Neural cell (in vitro differentiated cells): ENCODE measurements at regions not wholly inside any gene's neighbourhood (a gene's known extent, or its start where the extent isn't known, plus 50 kb on each side); places are given as distances from the start of the nearest gene placed in this dataset.

Experiments used
- H2AFZ ChIP-seq: fragments of 200-600, 300-800 bp; sonication (generic), shearing (Covaris generic); 2 replicates; pipeline ENCODE4 v1.6.0; 2014; ENCODE audit warnings: low read depth, mild to moderate bottlenecking, antibody characterized with exemption, low read length, moderate library complexity
- H3F3A ChIP-seq: fragments of 200-600 bp; shearing (Covaris generic); 2 replicates; pipeline ENCODE4 v1.6.1; 2016; ENCODE audit warnings: mild to moderate bottlenecking, moderate library complexity, mixed read lengths, antibody characterized with exemption, low read length; ENCODE audit not compliant: insufficient read depth, poor library complexity, severe bottlenecking
- H3K27ac ChIP-seq: fragments of 200-600, 300-800 bp; sonication (generic), shearing (Covaris generic); 2 replicates; pipeline ENCODE4 v1.5.1; 2014; ENCODE audit warnings: mild to moderate bottlenecking, low read length, moderate library complexity
- H3K27me3 ChIP-seq: fragments of 300-800, 200-600 bp; sonication (generic), shearing (Covaris generic); 2 replicates; pipeline ENCODE4 v1.6.0; 2014; ENCODE audit warnings: mild to moderate bottlenecking, low read depth, low read length, moderate library complexity; ENCODE audit not compliant: insufficient read depth
- H3K36me3 ChIP-seq: fragments of 300-800, 200-600 bp; sonication (generic), shearing (Covaris generic); 2 replicates; pipeline ENCODE4 v1.5.1; 2014; ENCODE audit warnings: mild to moderate bottlenecking, antibody characterized with exemption, low read length, moderate library complexity; ENCODE audit not compliant: insufficient read depth
- H3K4me2 ChIP-seq: fragments of 300-800, 200-600 bp; sonication (generic), shearing (Covaris generic); 2 replicates; pipeline ENCODE4 v1.6.0; 2014; ENCODE audit warnings: mild to moderate bottlenecking, low read length
- H3K4me3 ChIP-seq: fragments of 300-800, 200-600 bp; sonication (generic), shearing (Covaris generic); 2 replicates; pipeline ENCODE4 v1.5.1; 2014; ENCODE audit warnings: mild to moderate bottlenecking, low read length, moderate library complexity
- H3K79me2 ChIP-seq: fragments of 200-600 bp; shearing (Covaris generic); replicated peaks from 2 replicates; pipeline ENCODE4 v1.6.0; 2014; ENCODE audit warnings: mild to moderate bottlenecking, low read length, moderate library complexity; ENCODE audit not compliant: insufficient read depth
- H3K9ac ChIP-seq: fragments of 300-800, 200-600 bp; sonication (generic), shearing (Covaris generic); 2 replicates; pipeline ENCODE4 v1.6.1; 2016; ENCODE audit warnings: mild to moderate bottlenecking, low read length, mixed read lengths
- H3K9me2 ChIP-seq: fragments of 200-600 bp; shearing (Covaris generic); 2 replicates; pipeline ENCODE4 v1.6.1; 2016; ENCODE audit warnings: mild to moderate bottlenecking, low read length, mixed read lengths; ENCODE audit not compliant: insufficient read depth
- H3K9me3 ChIP-seq: fragments of 200-600, 300-800 bp; sonication (generic), shearing (Covaris generic); 2 replicates; pipeline ENCODE4 v1.6.1; 2016; ENCODE audit warnings: mild to moderate bottlenecking, mixed run types, low read length, moderate library complexity, mixed read lengths
- H4K20me1 ChIP-seq: fragments of 200-600 bp; shearing (Covaris generic); 2 replicates; pipeline ENCODE4 v1.6.1; 2016; ENCODE audit warnings: mild to moderate bottlenecking, mixed run types; ENCODE audit not compliant: insufficient read depth
- EP300 ChIP-seq: fragments of 450-650 bp; conservative IDR thresholded peaks from 2 replicates; pipeline ENCODE4 v1.6.1; 2014; ENCODE audit warnings: antibody characterized with exemption, mild to moderate bottlenecking, moderate library complexity; ENCODE audit not compliant: poor library complexity, severe bottlenecking
- EZH2 ChIP-seq: fragments of 200-600, 300-800 bp; shearing (Covaris generic), sonication (generic); IDR thresholded peaks from 2 replicates; pipeline ENCODE4 v1.6.1; 2014; ENCODE audit warnings: antibody characterized with exemption, low read length, borderline replicate concordance, mild to moderate bottlenecking; ENCODE audit not compliant: insufficient read depth, poor library complexity, severe bottlenecking
- MXI1 ChIP-seq: fragments of 450-650 bp; conservative IDR thresholded peaks from 2 replicates; pipeline ENCODE4 v1.6.1; 2014; ENCODE audit warnings: antibody characterized with exemption, mild to moderate bottlenecking; ENCODE audit not compliant: poor library complexity, severe bottlenecking
- POLR2AphosphoS5 ChIP-seq: IDR thresholded peaks from 2 replicates; pipeline ENCODE4 v1.6.1; 2012
- RAD21 ChIP-seq: fragments of 450-650 bp; conservative IDR thresholded peaks from 2 replicates; pipeline ENCODE4 v1.6.1; 2014; ENCODE audit warnings: antibody characterized with exemption, mild to moderate bottlenecking, moderate library complexity
- SMC3 ChIP-seq: fragments of 450-650 bp; conservative IDR thresholded peaks from 2 replicates; pipeline ENCODE4 v1.6.1; 2014; ENCODE audit warnings: antibody characterized with exemption, mild to moderate bottlenecking, moderate library complexity; ENCODE audit not compliant: poor library complexity
- TAF1 ChIP-seq: IDR thresholded peaks from 2 replicates; pipeline ENCODE4 v1.6.1; 2012; ENCODE audit warnings: low read depth
- TF ChIP-seq, protein P1 (sequence below): IDR thresholded peaks from 2 replicates; pipeline ENCODE4 v1.6.1; 2012; ENCODE audit warnings: borderline replicate concordance
- TF ChIP-seq, protein P2 (sequence below): fragments of 450-650 bp; IDR thresholded peaks from 2 replicates; pipeline ENCODE4 v1.5.1; 2014; ENCODE audit warnings: antibody characterized with exemption, mild to moderate bottlenecking, moderate library complexity; ENCODE audit not compliant: poor library complexity, severe bottlenecking

DNA sequence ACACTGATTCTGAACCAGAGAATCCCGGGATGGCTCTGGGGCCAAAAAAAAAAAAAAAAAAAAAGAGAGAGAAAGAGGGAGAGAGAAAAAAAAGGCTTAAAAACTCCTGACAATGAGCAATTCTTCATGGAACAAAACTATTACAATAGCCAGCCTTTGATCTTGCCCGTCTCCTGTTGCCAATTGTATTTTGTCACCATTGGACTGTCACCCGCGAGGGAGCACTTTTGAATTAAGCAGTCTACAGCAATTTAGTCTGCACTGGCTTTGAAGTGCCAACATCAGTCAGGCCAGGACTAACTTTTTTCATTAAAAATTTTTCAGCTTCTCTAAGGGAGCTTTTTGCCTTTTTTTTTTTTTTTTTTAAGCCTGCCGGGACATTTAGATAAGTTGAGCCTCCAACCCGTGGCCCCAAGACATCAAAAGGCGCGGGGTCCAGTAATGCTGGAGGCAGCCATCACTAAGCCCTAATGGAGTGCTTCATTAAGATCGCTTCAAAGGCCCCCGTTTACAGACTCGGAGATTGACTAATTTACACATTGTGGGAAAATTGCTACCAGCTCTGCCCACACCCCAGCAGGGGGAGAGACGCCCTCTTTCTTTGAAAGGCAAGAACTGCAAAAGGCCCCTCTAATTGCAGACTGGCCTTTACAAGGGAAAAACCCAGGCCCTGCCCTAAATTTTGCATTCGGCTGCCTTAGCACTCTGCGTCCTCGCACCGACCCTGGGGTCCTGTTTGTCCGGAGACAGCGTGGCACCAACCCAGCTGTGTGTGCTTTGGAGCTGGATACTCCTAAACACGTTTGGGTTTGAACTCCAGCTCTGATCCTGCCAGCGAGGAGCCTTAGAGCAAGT, 98.1 kb upstream of the MSX1 start:
- Histone ChIP-seq H4K20me1 (no peaks in the 10 kb centered on the region), H3K9me3 (no peaks in the 10 kb centered on the region), H3K9ac (no peak overlapping the region), H3K9me2 (no peaks in the 10 kb centered on the region), H3F3A (no peaks in the 10 kb centered on the region), H3K27me3 (peaks cover 15% of the 10 kb centered on the region), H3K36me3 (no peaks in the 10 kb centered on the region), H3K4me3 (no peak overlapping the region), H3K4me2 (no peak overlapping the region), H3K79me2 (no peaks in the 10 kb centered on the region), H3K27ac (no peak overlapping the region), H2AFZ (no peak overlapping the region)
- TF ChIP-seq SMC3 (no peak), EZH2 (no peak), TAF1 (no peak), POLR2AphosphoS5 (no peak), EP300 (no peak), RAD21 (no peak), MXI1 (no peak)
- TF ChIP-seq, protein P1, sequence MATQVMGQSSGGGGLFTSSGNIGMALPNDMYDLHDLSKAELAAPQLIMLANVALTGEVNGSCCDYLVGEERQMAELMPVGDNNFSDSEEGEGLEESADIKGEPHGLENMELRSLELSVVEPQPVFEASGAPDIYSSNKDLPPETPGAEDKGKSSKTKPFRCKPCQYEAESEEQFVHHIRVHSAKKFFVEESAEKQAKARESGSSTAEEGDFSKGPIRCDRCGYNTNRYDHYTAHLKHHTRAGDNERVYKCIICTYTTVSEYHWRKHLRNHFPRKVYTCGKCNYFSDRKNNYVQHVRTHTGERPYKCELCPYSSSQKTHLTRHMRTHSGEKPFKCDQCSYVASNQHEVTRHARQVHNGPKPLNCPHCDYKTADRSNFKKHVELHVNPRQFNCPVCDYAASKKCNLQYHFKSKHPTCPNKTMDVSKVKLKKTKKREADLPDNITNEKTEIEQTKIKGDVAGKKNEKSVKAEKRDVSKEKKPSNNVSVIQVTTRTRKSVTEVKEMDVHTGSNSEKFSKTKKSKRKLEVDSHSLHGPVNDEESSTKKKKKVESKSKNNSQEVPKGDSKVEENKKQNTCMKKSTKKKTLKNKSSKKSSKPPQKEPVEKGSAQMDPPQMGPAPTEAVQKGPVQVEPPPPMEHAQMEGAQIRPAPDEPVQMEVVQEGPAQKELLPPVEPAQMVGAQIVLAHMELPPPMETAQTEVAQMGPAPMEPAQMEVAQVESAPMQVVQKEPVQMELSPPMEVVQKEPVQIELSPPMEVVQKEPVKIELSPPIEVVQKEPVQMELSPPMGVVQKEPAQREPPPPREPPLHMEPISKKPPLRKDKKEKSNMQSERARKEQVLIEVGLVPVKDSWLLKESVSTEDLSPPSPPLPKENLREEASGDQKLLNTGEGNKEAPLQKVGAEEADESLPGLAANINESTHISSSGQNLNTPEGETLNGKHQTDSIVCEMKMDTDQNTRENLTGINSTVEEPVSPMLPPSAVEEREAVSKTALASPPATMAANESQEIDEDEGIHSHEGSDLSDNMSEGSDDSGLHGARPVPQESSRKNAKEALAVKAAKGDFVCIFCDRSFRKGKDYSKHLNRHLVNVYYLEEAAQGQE: no peak
- TF ChIP-seq, protein P2, sequence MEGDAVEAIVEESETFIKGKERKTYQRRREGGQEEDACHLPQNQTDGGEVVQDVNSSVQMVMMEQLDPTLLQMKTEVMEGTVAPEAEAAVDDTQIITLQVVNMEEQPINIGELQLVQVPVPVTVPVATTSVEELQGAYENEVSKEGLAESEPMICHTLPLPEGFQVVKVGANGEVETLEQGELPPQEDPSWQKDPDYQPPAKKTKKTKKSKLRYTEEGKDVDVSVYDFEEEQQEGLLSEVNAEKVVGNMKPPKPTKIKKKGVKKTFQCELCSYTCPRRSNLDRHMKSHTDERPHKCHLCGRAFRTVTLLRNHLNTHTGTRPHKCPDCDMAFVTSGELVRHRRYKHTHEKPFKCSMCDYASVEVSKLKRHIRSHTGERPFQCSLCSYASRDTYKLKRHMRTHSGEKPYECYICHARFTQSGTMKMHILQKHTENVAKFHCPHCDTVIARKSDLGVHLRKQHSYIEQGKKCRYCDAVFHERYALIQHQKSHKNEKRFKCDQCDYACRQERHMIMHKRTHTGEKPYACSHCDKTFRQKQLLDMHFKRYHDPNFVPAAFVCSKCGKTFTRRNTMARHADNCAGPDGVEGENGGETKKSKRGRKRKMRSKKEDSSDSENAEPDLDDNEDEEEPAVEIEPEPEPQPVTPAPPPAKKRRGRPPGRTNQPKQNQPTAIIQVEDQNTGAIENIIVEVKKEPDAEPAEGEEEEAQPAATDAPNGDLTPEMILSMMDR: no peak

- H3K9ac ChIP-seq: no peak overlapping the region
- H2AFZ ChIP-seq: no peak overlapping the region
- H3K79me2 ChIP-seq: no peaks in the 10 kb centered on the region
- TF ChIP-seq TAF1 (no peak), POLR2AphosphoS5 (no peak), EZH2 (no peak), EP300 (no peak), RAD21 (no peak), SMC3 (no peak), MXI1 (no peak)
- TF ChIP-seq, protein P1: no peak
- TF ChIP-seq, protein P2: no peak
- no peaks in the 10 kb centered on the region for H3K9me3 ChIP-seq
- no peak overlapping the region for H3K4me3 ChIP-seq
- no peaks in the 10 kb centered on the region for H3K9me2 ChIP-seq
- no peak overlapping the region for H3K27ac ChIP-seq
- no peaks in the 10 kb centered on the region for H4K20me1 ChIP-seq
- H3F3A ChIP-seq: no peaks in the 10 kb centered on the region
- H3K4me2 ChIP-seq: no peak overlapping the region
- H3K27me3 ChIP-seq: peaks cover 15% of the 10 kb centered on the region
- no peaks in the 10 kb centered on the region for H3K36me3 ChIP-seq
Observed at GRCh38 chr4:4759883-4760282, 99.6 kb upstream of the MSX1 start.
